ENCODE measurements at regions not wholly inside any gene's neighbourhood (a gene's known extent, or its start where the extent isn't known, plus 50 kb on each side); places are given as distances from the start of the nearest gene placed in this dataset.
A peak's percentile ranks its signal among the peaks of the same experiment; 100 is the strongest.

- Histone ChIP-seq H3K4me1 (no peaks in the 10 kb centered on the region), H3K4me3 (no peak overlapping the region), H3K36me3 (no peaks in the 10 kb centered on the region), H3K27me3 (replicated peaks in 1 of 7) (no peaks in the 10 kb centered on the region), H3K9me3 (peaks cover 0 to 38% (median 12%) of the 10 kb centered on the region in 8 donors), H3K27ac (no peak overlapping the region)
- WGBS, 5 donors = 70 to 91% (median 76%) methylated on average over 6 of the region's 6 CpGs; no CpG with 5 or more reads in 1 of the 5 donors
- TF ChIP-seq CTCF (IDR thresholded peaks at IDR 0.05 in 8 of 11, conservative IDR thresholded peaks at IDR 0.05 in 3 of 11) = no peak
- no peak for TF ChIP-seq POLR2A (IDR thresholded peaks at IDR 0.05)
- TF ChIP-seq POLR2AphosphoS5 (IDR thresholded peaks at IDR 0.05) = no peak
- intact Hi-C loops (cut with DNase I; ENCODE audit: low total_unique reads) = no loop called here
- DNase-seq = no peak
These were observed 474.3 kb downstream of the ACTRT1 start for GRCh38 chrX:127577884-127578283.

DNA sequence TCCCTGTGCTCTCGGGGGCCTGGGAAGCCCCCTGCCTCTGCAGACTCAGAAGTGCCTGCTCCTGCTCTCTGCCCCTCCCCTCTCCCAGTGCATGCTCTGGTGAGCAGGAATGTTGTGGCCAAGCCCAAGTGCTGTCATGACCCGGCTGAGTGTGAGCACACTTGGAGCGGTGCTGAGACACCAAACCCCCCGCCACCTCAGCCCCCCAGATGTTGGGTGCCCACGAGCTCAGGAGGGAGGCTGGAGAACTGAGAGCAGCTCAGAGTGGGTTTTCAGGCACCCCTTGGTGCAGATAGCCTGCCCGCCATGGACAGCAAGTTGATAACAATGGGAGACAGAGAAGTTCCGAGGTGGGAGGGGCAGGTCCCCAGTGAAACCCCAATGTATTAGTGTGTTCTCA lies 477.4 kb downstream of the ACTRT1 start:
- Histone ChIP-seq H3K27ac (no peak overlapping the region), H3K36me3 (no peaks in the 10 kb centered on the region), H3K27me3 (replicated peaks in 1 of 7) (no peaks in the 10 kb centered on the region), H3K4me1 (no peaks in the 10 kb centered on the region), H3K4me3 (no peak overlapping the region), H3K9me3 (peaks cover 0 to 27% (median 12%) of the 10 kb centered on the region in 8 donors)
- 74 to 92% (median 82%) methylated on average over 5 to 7 of the region's 7 CpGs for WGBS, 5 donors
- intact Hi-C loops (cut with DNase I; ENCODE audit: low total_unique reads) = no loop called here
- DNase-seq = peak; percentile 52
- TF ChIP-seq POLR2A (IDR thresholded peaks at IDR 0.05) (no peak), CTCF (IDR thresholded peaks at IDR 0.05 in 8 of 11, conservative IDR thresholded peaks at IDR 0.05 in 3 of 11) (no peak), POLR2AphosphoS5 (IDR thresholded peaks at IDR 0.05) (no peak)

DNA sequence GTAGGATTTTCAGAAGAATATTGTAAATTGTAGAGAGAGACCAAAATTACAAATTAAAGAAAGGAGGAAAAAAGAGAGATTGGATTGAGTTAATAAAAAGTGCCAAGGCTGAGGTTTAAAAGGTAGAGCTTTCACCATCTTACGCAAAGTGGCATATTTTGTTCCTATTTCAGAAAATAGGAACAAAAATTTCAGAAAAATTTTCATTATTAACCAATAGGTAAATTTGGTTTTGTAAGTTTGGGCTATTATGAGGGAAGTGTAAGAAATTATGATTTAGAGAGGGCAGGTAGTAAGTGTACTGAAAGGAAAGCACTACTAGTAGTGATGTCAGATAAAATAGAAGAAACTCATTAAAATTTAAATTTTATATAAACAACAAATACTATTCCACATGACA lies 479.7 kb downstream of the ACTRT1 start:
- DNase-seq = no peak
- no peak overlapping the region for H3K4me3 ChIP-seq
- WGBS, 5 donors = 0 to 85% (median 0%) methylated on average over 1 of the region's 1 CpG
- TF ChIP-seq POLR2A (IDR thresholded peaks at IDR 0.05) = no peak
- no peaks in the 10 kb centered on the region for H3K36me3 ChIP-seq
- H3K4me1 ChIP-seq = no peaks in the 10 kb centered on the region
- H3K27me3 ChIP-seq (replicated peaks in 1 of 7) = no peaks in the 10 kb centered on the region
- intact Hi-C loops (cut with DNase I; ENCODE audit: low total_unique reads) = no loop called here
- H3K27ac ChIP-seq = no peak overlapping the region
- peaks cover 0 to 16% (median 4%) of the 10 kb centered on the region in 8 donors for H3K9me3 ChIP-seq

DNA sequence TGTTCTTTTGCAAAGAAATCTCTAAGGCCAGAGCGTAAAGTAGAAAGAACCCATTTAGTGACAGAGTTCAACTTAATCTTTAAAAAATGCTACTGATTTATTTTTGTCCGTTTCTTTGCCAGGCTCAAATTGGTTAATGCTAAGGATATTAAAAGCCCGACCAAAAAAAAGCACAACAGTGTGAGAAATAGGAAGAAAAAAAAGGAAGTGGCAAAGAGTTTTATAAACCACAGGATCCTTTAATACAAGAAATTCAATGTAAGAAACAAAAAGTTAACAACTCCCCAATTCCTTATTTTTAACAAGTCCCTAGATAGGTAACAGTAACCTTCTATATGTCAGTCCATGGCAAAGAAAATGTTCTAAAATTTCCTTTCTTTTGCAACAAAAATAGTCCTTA lies 480.4 kb downstream of the ACTRT1 start:
- 16 to 38% (median 22%) methylated on average over 3 of the region's 3 CpGs for WGBS, 5 donors
- no peak overlapping the region for H3K27ac ChIP-seq
- H3K36me3 ChIP-seq = no peaks in the 10 kb centered on the region
- H3K9me3 ChIP-seq = peaks cover 0 to 10% (median under 1%) of the 10 kb centered on the region in 8 donors
- DNase-seq = no peak
- intact Hi-C loops (cut with DNase I; ENCODE audit: low total_unique reads) = no loop called here
- H3K4me3 ChIP-seq = no peak overlapping the region
- H3K4me1 ChIP-seq = no peaks in the 10 kb centered on the region
- no peak for TF ChIP-seq POLR2A (IDR thresholded peaks at IDR 0.05)
- TF ChIP-seq POLR2AphosphoS5 (IDR thresholded peaks at IDR 0.05) = no peak
- H3K27me3 ChIP-seq (replicated peaks in 1 of 7) = no peaks in the 10 kb centered on the region

DNA sequence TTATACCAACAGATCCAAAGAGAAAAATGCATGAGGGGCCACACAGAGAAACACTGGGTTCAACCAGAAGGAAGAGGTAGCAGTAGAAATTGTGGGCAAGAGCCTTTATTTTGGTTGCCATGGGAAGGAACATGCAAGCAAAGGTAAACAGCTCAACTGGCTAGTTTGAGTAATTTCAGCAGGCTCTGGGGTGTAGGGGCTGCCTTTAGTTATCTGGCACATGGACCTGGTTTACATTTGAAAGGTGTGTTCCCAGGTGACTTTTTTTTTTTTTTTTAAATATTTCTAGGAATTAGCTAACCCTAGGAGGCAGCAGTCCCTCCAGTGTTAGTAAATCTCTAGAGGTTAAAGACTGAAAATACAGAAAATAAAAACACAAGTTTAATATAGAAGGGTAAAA lies 481.9 kb downstream of the ACTRT1 start:
- Histone ChIP-seq H3K36me3 (no peaks in the 10 kb centered on the region), H3K9me3 (no peaks in the 10 kb centered on the region), H3K4me3 (no peak overlapping the region), H3K4me1 (no peaks in the 10 kb centered on the region), H3K27me3 (replicated peaks in 1 of 7) (no peaks in the 10 kb centered on the region), H3K27ac (no peak overlapping the region)
- TF ChIP-seq POLR2A (IDR thresholded peaks at IDR 0.05) (no peak), POLR2AphosphoS5 (IDR thresholded peaks at IDR 0.05) (no peak), CTCF (IDR thresholded peaks at IDR 0.05 in 8 of 11, conservative IDR thresholded peaks at IDR 0.05 in 3 of 11) (no peak)
- DNase-seq = no peak
- intact Hi-C loops (cut with DNase I; ENCODE audit: low total_unique reads) = no loop called here
